ENCODE measurements at regions not wholly inside any gene's neighbourhood (a gene's known extent, or its start where the extent isn't known, plus 50 kb on each side); places are given as distances from the start of the nearest gene placed in this dataset.

GRCh38 chr4:79259242-79259641 is 66.6 kb downstream of the NAA11 start:
- no peak for TF ChIP-seq NFIC (IDR thresholded peaks at IDR 0.05)
- no peak for TF ChIP-seq TCF12 (IDR thresholded peaks at IDR 0.05; ENCODE audit: low read depth)
- TF ChIP-seq REST (IDR thresholded peaks at IDR 0.05; ENCODE audit: low read depth): no peak
- no peak for TF ChIP-seq RAD21 (IDR thresholded peaks at IDR 0.05; ENCODE audit: low read depth)
- no peak for TF ChIP-seq CEBPB (IDR thresholded peaks at IDR 0.05)
- TF ChIP-seq FOXM1 (IDR thresholded peaks at IDR 0.05; ENCODE audit: borderline replicate concordance, low read depth): no peak
- no peak for TF ChIP-seq YY1 (IDR thresholded peaks at IDR 0.05; ENCODE audit: low read depth)
- no peak for TF ChIP-seq TEAD4 (IDR thresholded peaks at IDR 0.05)
- TF ChIP-seq MAX (IDR thresholded peaks at IDR 0.05): no peak
- TF ChIP-seq CREB1 (IDR thresholded peaks at IDR 0.05; ENCODE audit: low read depth): no peak
- TF ChIP-seq EP300 (IDR thresholded peaks at IDR 0.05; ENCODE audit: borderline replicate concordance): no peak

Data from Ishikawa (cell line).